ENCODE measurements at regions not wholly inside any gene's neighbourhood (a gene's known extent, or its start where the extent isn't known, plus 50 kb on each side); places are given as distances from the start of the nearest gene placed in this dataset.
A peak's percentile ranks its signal among the peaks of the same experiment; 100 is the strongest.

GRCh38 chr3:127485396-127486170 is 105.0 kb downstream of the TPRA1 start:
- no peaks in the 10 kb centered on the region; a peak in 1 of 7 replicates for H3K36me3 Mint-ChIP-seq (ENCODE audit: insufficient read depth in 1 of 3, low read depth in 3 of 3)
- Histone ChIP-seq H2AK5ac (ENCODE audit: insufficient read length, low read length) (no peak overlapping the region), H3K23ac (ENCODE audit: insufficient read length, low read depth, low read length) (no peak overlapping the region), H2BK12ac (ENCODE audit: insufficient read length, low read depth, low read length) (no peak overlapping the region), H3T11ph (ENCODE audit: low read length) (no peak overlapping the region), H3K4me2 (ENCODE audit: insufficient read depth, insufficient read length, low read length) (no peak overlapping the region), H3K79me1 (ENCODE audit: insufficient read depth, low read depth, low read length, poor library complexity, severe bottlenecking) (no peaks in the 10 kb centered on the region), H2BK15ac (ENCODE audit: low read depth, low read length) (no peak overlapping the region), H3K23me2 (ENCODE audit: insufficient read length, low read depth, low read length, poor library complexity, severe bottlenecking) (no peaks in the 10 kb centered on the region), H2BK5ac (ENCODE audit: insufficient read length, low read length) (no peak overlapping the region), H2BK20ac (ENCODE audit: low read depth, low read length, poor library complexity, severe bottlenecking) (no peak overlapping the region), H4K8ac (replicated peaks; ENCODE audit: insufficient read length, low read depth, low read length) (no peak overlapping the region), H4K20me1 (ENCODE audit: control insufficient read depth, insufficient read depth, insufficient read length) (peaks cover 2% of the 10 kb centered on the region), H3K27me3 (ENCODE audit: insufficient read depth, low read length) (no peaks in the 10 kb centered on the region), H3K14ac (ENCODE audit: insufficient read depth, low read length) (no peak overlapping the region), H3K18ac (ENCODE audit: insufficient read length, low read depth, low read length) (no peak overlapping the region), H3K79me2 (ENCODE audit: insufficient read depth, low read length) (no peaks in the 10 kb centered on the region), H3K9me3 (ENCODE audit: control insufficient read depth, low read depth, low read length) (no peaks in the 10 kb centered on the region), H4K91ac (ENCODE audit: insufficient read length, low read depth, low read length) (no peak overlapping the region), H3K56ac (ENCODE audit: insufficient read length, low read depth, low read length) (no peak overlapping the region), H4K5ac (ENCODE audit: insufficient read length, low read depth, low read length) (no peak overlapping the region), H2BK120ac (ENCODE audit: low read depth, low read length, poor library complexity, severe bottlenecking) (no peak overlapping the region), H3K27ac (ENCODE audit: insufficient read length, low read depth, low read length) (no peak overlapping the region), H3K4ac (ENCODE audit: low read depth, low read length) (no peak overlapping the region), H3K9ac (ENCODE audit: extremely low read depth, insufficient read length, low read length) (no peak overlapping the region), H3K4me1 (ENCODE audit: insufficient read depth, low read length) (no peaks in the 10 kb centered on the region), H2AFZ (ENCODE audit: low read length) (no peak overlapping the region)
- DNase-seq: peak; percentile 15
- no peak for TF ChIP-seq CTCF (conservative IDR thresholded peaks at IDR 0.05)
- peaks cover 10% of the 10 kb centered on the region for H3K27me3 Mint-ChIP-seq (ENCODE audit: low read depth)
- peaks cover 5 to 19% of the 10 kb centered on the region in 2 experiments; a peak in 3 of 4 replicates for H3K4me1 Mint-ChIP-seq
- H3K4me3 Mint-ChIP-seq: no peak overlapping the region
- no peak overlapping the region for H3K27ac Mint-ChIP-seq
- 100% methylated on average over 2 of the region's 8 CpGs for whole genome bisulfite sequencing (ENCODE audit: extremely low coverage, insufficient read length, low lambda C conversion rate)
- no peaks in the 10 kb centered on the region for H3K9me3 Mint-ChIP-seq
